ENCODE measurements at regions not wholly inside any gene's neighbourhood (a gene's known extent, or its start where the extent isn't known, plus 50 kb on each side); places are given as distances from the start of the nearest gene placed in this dataset.

DNA sequence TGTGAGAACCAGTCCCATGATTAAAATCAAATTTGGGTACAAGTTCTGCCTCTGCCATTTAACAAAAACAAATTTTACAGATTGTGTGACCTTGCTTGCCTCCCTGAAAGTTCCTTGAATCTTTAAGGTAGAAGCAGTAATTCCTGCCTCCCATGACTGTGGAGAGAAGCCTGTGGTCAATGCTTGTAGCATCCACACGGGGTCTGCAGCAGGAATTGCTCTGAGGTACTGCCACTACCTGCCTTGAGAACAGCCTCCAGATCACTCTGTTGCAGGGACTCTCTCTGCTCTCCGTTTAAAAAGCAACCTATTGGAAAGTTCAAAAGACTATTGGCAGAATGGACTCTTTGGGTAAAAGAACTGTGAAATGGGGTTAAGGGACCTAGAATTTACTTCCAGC, 75.9 kb downstream of the SST start:
- no peak for DNase-seq

DNA sequence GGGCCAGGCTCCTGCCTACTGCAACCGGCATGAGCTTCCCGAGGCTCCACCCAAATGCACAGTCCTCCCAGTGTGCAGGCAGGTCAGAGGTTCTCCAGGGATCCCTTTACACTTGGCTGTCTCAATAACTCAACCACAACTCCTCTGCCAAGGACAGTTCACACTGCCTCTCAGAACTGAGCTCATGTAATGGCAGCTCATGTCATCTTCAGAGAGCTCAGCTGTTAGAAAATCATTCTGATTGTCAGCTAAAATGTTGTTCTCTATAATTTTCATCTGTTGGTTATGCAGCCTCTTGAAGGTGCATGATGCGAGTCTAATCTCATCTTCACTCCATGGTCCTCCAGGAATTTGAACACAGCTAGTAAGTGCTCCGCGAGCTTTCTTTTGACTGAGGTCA, 76.7 kb downstream of the SST start:
- H3K27ac Mint-ChIP-seq, result no peak overlapping the region
- no peaks in the 10 kb centered on the region for H3K9me3 Mint-ChIP-seq
- H3K4me3 Mint-ChIP-seq, result no peak overlapping the region
- H3K27me3 Mint-ChIP-seq (ENCODE audit: low read depth, poor library complexity), result peaks cover 7% of the 10 kb centered on the region
- no peak for TF ChIP-seq CTCF (IDR thresholded peaks at IDR 0.05)
- H3K4me1 Mint-ChIP-seq, result peaks cover 28% of the 10 kb centered on the region
- H3K36me3 Mint-ChIP-seq (ENCODE audit: low read depth), result no peaks in the 10 kb centered on the region
- DNase-seq, result peak; percentile 24

More for the DNA sequence above, 75.9 kb downstream of the SST start:
- TF ChIP-seq CTCF (IDR thresholded peaks at IDR 0.05), result no peak
- Mint-ChIP-seq H3K27ac (no peak overlapping the region), H3K36me3 (ENCODE audit: low read depth) (no peaks in the 10 kb centered on the region), H3K4me3 (no peak overlapping the region), H3K9me3 (no peaks in the 10 kb centered on the region), H3K27me3 (ENCODE audit: low read depth, poor library complexity) (peaks cover 12% of the 10 kb centered on the region), H3K4me1 (peaks cover 28% of the 10 kb centered on the region)

DNA sequence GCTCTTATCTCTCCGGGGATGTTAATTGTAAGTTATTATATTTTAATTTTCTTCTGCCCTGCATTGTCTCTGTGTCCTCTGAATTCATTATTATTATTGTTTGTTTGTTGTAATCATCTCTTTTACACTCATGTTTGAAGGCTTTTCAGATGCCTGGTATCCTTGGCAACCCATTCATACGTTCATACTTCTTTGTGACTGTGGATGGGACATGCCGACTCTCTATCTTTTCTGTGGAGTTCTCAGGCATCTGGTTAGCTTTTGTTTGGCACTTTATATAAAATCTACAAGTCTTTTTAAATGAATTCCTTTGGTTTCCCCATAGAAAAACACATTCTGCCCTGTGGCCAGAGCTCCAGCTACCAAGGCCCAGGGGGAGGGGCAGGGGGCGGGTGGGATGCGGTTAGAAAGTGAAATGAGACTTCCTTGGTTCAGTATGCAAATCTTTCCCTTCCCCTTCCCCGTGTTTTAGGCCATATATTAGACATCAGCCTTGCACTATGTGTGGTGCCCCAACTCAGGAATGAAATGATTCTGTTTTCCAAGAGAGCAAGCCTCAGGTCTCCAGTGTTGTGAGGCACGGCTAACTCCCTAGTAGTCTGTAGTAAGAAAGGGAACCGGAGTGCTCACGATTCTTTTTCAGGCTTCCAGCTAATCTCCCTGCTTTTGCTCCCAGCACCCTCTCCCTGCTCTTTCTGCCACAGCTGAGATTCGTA, 79.2 kb downstream of the SST start:
- no peak for DNase-seq
- TF ChIP-seq CTCF (IDR thresholded peaks at IDR 0.05), result no peak

DNA sequence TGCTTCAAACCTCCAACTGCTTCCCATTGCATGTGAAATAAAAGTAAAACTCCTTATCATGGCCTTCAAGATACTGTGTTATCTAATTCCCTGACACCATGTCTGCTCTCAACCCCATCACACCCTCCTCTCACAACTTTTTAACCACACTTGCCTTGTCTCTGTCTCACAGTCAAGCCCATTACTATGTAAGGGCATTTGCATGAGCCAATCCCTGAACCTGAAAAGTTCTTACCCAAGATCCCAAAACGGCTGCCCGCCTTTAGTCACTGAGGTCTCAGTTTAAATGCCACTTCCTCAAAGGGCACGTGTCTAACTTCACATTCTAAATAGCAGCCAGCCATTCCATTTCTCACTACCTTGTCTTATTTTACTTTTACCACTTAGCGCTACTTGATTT, 83.1 kb downstream of the SST start:
- H3K4me3 Mint-ChIP-seq, result no peak overlapping the region
- peaks cover 10% of the 10 kb centered on the region for H3K4me1 Mint-ChIP-seq
- no peaks in the 10 kb centered on the region for H3K36me3 Mint-ChIP-seq (ENCODE audit: low read depth)

More for the DNA sequence above, 79.2 kb downstream of the SST start:
- H3K27me3 Mint-ChIP-seq (ENCODE audit: low read depth, poor library complexity), result peaks cover 7% of the 10 kb centered on the region
- no peaks in the 10 kb centered on the region for H3K36me3 Mint-ChIP-seq (ENCODE audit: low read depth)
- no peak overlapping the region for H3K27ac Mint-ChIP-seq
- H3K4me1 Mint-ChIP-seq, result peaks cover 28% of the 10 kb centered on the region
- H3K4me3 Mint-ChIP-seq, result no peak overlapping the region
- no peaks in the 10 kb centered on the region for H3K9me3 Mint-ChIP-seq

GRCh38 chr3:187586226-187586625, 84.0 kb downstream of the SST start:
- Mint-ChIP-seq H3K36me3 (ENCODE audit: low read depth) (no peaks in the 10 kb centered on the region), H3K27me3 (ENCODE audit: low read depth, poor library complexity) (peaks cover 7% of the 10 kb centered on the region), H3K9me3 (no peaks in the 10 kb centered on the region), H3K4me1 (peaks cover 1% of the 10 kb centered on the region), H3K4me3 (no peak overlapping the region), H3K27ac (no peak overlapping the region)
- no peak for DNase-seq
- TF ChIP-seq CTCF (IDR thresholded peaks at IDR 0.05), result no peak

More for the DNA sequence above, 83.1 kb downstream of the SST start:
- no peak overlapping the region for H3K27ac Mint-ChIP-seq
- H3K9me3 Mint-ChIP-seq, result no peaks in the 10 kb centered on the region
- no peak for DNase-seq
- TF ChIP-seq CTCF (IDR thresholded peaks at IDR 0.05), result no peak
- H3K27me3 Mint-ChIP-seq (ENCODE audit: low read depth, poor library complexity), result peaks cover 7% of the 10 kb centered on the region

DNA sequence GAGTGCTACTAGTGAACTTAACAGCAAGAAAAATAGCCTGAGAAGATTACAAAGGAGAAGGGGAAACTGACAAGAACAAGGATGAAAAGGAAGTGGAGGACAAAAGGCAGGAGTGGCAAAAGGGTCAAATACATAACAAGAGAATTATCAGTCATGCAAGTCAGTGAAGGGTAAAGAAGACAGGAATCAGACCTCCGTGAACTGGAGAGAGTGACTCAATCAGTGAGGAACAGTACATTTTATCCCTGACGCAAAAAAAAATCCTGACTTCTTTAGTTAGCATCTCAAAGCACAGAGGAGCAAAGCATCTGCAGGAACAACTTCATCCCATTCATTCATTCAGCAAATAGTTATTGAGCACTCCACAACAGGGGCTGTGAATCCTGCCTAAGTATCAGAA, 97.8 kb downstream of the SST start:
- no peak for DNase-seq
- H3K9me3 Mint-ChIP-seq, result no peaks in the 10 kb centered on the region
- peaks cover 31% of the 10 kb centered on the region for H3K4me1 Mint-ChIP-seq
- no peak overlapping the region for H3K4me3 Mint-ChIP-seq
- peak overlapping the region; percentile 19 for H3K27ac Mint-ChIP-seq
- H3K27me3 Mint-ChIP-seq (ENCODE audit: low read depth, poor library complexity), result peaks cover 7% of the 10 kb centered on the region
- H3K36me3 Mint-ChIP-seq (ENCODE audit: low read depth), result no peaks in the 10 kb centered on the region
- TF ChIP-seq CTCF (IDR thresholded peaks at IDR 0.05), result no peak
